ENCODE measurements at regions not wholly inside any gene's neighbourhood (a gene's known extent, or its start where the extent isn't known, plus 50 kb on each side); places are given as distances from the start of the nearest gene placed in this dataset.
A peak's percentile ranks its signal among the peaks of the same experiment; 100 is the strongest.
"Not testable (repeated sequence)": the region's sequence is repeated elsewhere in the genome, so short reads cannot be mapped to it uniquely, and the experiment has no call there.

DNA sequence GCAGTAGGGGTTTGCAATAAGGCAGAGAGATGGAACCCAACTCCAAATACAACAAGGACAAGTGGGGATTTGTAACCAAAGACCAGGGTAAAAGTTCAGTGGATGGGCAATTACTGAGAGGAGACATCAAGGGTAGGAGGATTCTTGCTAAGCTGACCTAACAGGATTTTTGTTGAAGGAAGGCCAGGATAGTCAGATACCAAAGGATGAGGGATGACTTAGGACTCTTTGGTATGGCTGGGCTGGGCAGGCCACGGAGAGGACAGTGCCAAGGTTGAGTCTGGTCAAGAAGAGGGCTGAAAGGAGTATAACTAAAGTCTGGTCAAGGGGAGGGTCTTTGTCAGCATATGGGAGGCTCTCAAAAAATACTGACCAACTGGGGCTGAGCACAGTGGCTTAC lies 85.3 kb upstream of the UBE2E2 start:
- no peaks in the 10 kb centered on the region for H3K27me3 ChIP-seq (ENCODE audit: control insufficient read depth, insufficient read depth, low read length)
- H3K4me1 ChIP-seq (ENCODE audit: control insufficient read depth, insufficient read depth, low read length): peaks cover 11% of the 10 kb centered on the region
- H3K36me3 ChIP-seq (ENCODE audit: control insufficient read depth, insufficient read depth, low read length): no peaks in the 10 kb centered on the region
- H3K4me3 ChIP-seq (ENCODE audit: low read length): no peak overlapping the region
- no peak overlapping the region for H3K27ac ChIP-seq (ENCODE audit: low read depth, low read length)
- H3K9ac ChIP-seq (ENCODE audit: low read length): no peak overlapping the region

DNA sequence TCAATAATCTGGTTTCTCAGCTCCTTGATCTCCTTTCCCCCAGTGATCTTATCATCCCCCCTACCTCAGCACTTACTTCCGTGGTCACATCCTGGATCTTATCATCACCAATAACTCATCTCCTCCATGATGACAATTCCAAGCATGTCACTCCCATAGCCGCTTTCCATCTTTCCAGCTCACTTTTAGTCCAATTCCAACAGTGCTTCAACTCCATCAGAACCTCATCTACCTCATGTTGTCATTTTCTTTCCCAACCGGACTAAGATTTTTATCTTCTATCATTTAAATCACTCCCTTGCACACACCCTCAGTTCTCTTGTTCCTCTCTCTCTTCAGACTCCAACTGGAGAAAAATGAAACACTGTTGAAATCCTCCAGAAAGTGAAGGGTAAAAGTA lies 75.9 kb upstream of the UBE2E2 start:
- H3K27me3 ChIP-seq (ENCODE audit: control insufficient read depth, insufficient read depth, low read length): no peaks in the 10 kb centered on the region
- no peak overlapping the region for H3K27ac ChIP-seq (ENCODE audit: low read depth, low read length)
- no peaks in the 10 kb centered on the region for H3K4me1 ChIP-seq (ENCODE audit: control insufficient read depth, insufficient read depth, low read length)
- no peak overlapping the region for H3K4me3 ChIP-seq (ENCODE audit: low read length)
- H3K36me3 ChIP-seq (ENCODE audit: control insufficient read depth, insufficient read depth, low read length): no peaks in the 10 kb centered on the region
- no peak overlapping the region for H3K9ac ChIP-seq (ENCODE audit: low read length)

DNA sequence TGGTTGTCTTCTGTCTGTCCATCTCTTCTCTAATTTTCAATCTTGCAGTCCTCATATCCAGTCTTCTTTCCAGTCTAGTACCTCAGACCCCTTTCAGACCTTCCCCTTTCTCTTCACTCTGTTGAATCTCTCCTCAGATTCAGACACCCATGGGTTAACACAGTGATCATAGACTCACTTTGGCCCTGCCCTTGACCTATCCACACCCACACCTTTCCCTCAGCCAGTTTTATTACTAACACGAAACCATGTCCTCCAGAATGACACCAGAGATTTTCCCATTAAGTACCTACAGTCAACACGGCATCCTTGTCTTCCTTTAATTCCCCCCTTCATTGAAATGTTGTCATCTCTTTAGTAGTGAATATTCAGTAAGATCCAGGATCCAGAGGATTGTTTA lies 74.5 kb upstream of the UBE2E2 start:
- no peak overlapping the region for H3K9ac ChIP-seq (ENCODE audit: low read length)
- H3K27me3 ChIP-seq (ENCODE audit: control insufficient read depth, insufficient read depth, low read length): no peaks in the 10 kb centered on the region
- no peak overlapping the region for H3K27ac ChIP-seq (ENCODE audit: low read depth, low read length)
- H3K4me1 ChIP-seq (ENCODE audit: control insufficient read depth, insufficient read depth, low read length): no peaks in the 10 kb centered on the region
- no peak overlapping the region for H3K4me3 ChIP-seq (ENCODE audit: low read length)
- no peaks in the 10 kb centered on the region for H3K36me3 ChIP-seq (ENCODE audit: control insufficient read depth, insufficient read depth, low read length)

DNA sequence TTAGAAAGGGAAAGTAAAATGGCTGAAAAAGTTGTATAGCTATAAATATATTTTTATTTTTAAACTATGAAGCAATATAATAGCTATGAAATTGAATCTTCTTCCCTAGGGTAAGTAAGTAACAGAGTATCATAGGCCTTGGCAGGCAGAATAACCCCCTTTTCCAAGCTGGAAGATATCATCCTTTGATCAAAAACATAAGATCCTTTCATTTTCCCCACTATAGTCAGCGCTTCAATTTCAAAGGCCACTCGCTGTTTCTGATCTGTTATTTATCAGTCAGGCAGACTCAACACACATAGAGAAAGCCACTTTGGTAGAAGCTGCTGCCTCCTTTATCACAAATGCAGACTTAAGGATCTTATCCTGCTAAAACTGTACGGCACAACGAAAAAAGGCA lies 74.0 kb upstream of the UBE2E2 start:
- Histone ChIP-seq H3K4me3 (ENCODE audit: low read length) (peak overlapping the region; percentile 2), H3K4me1 (ENCODE audit: control insufficient read depth, insufficient read depth, low read length) (no peaks in the 10 kb centered on the region), H3K27ac (ENCODE audit: low read depth, low read length) (no peak overlapping the region), H3K27me3 (ENCODE audit: control insufficient read depth, insufficient read depth, low read length) (no peaks in the 10 kb centered on the region), H3K36me3 (ENCODE audit: control insufficient read depth, insufficient read depth, low read length) (no peaks in the 10 kb centered on the region), H3K9ac (ENCODE audit: low read length) (no peak overlapping the region)

DNA sequence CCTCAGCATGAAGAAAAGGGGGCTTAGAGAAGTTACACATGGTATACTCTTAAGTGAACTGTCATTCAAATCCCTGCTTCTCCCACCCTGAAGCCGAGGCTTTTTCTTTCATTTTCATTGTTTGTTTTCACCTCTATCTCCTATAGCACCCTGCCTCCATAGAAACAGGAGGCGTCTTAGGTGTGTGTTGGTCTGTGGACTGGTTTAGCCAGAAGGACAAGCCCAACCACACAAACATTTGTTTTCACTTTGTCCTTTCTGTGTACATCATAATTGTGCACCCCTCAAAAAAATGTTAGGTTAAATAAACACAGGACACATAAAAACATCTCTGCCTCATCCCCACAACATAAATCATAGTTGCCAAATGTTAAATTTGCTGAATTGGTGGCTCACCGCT lies 73.3 kb upstream of the UBE2E2 start:
- peak overlapping the region; percentile 2 for H3K4me3 ChIP-seq (ENCODE audit: low read length)
- H3K27ac ChIP-seq (ENCODE audit: low read depth, low read length): no peak overlapping the region
- no peaks in the 10 kb centered on the region for H3K4me1 ChIP-seq (ENCODE audit: control insufficient read depth, insufficient read depth, low read length)
- H3K36me3 ChIP-seq (ENCODE audit: control insufficient read depth, insufficient read depth, low read length): no peaks in the 10 kb centered on the region
- H3K9ac ChIP-seq (ENCODE audit: low read length): no peak overlapping the region
- H3K27me3 ChIP-seq (ENCODE audit: control insufficient read depth, insufficient read depth, low read length): no peaks in the 10 kb centered on the region

DNA sequence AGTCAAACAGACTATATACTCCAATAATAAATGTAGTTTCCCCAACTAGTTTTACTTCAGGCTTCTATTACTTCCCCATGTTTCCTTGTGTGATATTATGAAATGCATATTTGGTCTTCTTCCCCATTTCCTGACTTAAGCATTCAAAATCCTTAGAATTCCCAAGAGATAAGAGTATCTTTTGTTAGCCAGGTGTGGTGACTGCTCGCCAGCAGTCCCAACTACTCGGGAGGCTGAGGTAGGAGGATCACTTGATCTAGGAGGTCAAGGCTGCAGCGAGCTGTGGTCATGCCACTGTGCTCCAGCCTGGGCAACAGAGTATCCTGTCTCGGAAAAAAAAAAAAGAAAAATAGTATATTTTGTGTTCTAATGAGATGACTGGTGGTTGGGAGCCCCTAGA lies 72.7 kb upstream of the UBE2E2 start:
- Histone ChIP-seq H3K4me3 (ENCODE audit: low read length) (no peak overlapping the region), H3K9ac (ENCODE audit: low read length) (no peak overlapping the region), H3K27me3 (ENCODE audit: control insufficient read depth, insufficient read depth, low read length) (no peaks in the 10 kb centered on the region), H3K36me3 (ENCODE audit: control insufficient read depth, insufficient read depth, low read length) (no peaks in the 10 kb centered on the region), H3K4me1 (ENCODE audit: control insufficient read depth, insufficient read depth, low read length) (no peaks in the 10 kb centered on the region), H3K27ac (ENCODE audit: low read depth, low read length) (no peak overlapping the region)

DNA sequence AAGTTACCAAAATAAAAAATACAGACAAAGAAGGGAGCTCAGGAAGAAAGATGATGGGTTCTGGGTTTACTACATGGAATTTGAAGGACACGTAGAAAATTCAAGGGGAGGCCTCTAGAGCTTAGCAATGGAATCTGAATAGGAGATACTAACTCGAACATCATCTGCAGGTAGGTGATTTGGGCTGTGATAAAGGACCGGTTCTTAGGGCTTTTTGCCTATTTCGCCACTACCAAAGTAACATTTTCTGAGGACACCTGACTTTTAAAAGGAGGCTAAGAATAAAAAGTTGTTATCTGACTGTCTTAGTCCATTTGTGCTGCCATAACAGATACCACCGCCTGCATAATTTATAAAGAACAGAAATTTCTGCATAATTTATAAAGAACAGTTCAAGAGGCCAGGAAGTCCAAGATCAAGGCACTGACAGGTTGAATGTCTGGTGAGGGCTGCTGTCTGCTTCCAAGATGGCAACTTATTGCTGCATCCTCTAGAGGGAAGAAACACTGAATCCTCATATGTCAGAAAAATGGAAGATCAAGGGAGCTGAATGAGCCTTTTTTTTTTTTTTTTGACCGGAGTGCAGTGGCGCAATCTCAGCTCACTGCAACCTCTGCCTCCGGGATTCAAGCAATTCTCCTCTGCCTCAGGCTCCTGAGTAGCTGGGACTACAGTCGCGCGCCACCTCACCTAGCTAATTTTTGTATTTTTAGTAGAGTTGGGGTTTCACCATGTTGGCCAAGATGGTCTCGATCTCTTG lies 67.9 kb upstream of the UBE2E2 start:
- no peak overlapping the region for H3K4me3 ChIP-seq (ENCODE audit: low read length)

DNA sequence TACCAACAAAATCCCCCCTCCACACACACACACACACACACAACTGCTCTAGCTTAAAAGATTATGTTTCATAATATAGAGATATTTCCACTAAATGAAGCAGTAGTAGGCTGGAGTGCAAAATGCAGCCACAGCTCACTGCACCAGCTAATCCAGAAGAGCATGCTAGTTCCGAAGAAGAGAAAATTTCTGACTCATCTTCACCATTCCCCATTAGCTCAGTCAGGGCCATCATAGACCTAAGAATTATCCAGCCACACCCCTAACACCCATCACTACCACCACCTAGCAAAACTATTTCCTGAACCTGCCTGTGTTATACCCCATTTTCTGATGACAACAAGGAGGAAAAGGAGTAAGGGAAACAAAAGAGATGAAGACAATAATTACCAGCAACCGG lies 67.1 kb upstream of the UBE2E2 start:
- Histone ChIP-seq H3K27ac (ENCODE audit: low read depth, low read length) (no peak overlapping the region), H3K4me1 (ENCODE audit: control insufficient read depth, insufficient read depth, low read length) (no peaks in the 10 kb centered on the region), H3K4me3 (ENCODE audit: low read length) (no peak overlapping the region), H3K27me3 (ENCODE audit: control insufficient read depth, insufficient read depth, low read length) (no peaks in the 10 kb centered on the region), H3K9ac (ENCODE audit: low read length) (no peak overlapping the region), H3K36me3 (ENCODE audit: control insufficient read depth, insufficient read depth, low read length) (no peaks in the 10 kb centered on the region)

More for the DNA sequence above, 67.9 kb upstream of the UBE2E2 start:
- no peaks in the 10 kb centered on the region for H3K4me1 ChIP-seq (ENCODE audit: control insufficient read depth, insufficient read depth, low read length)
- no peaks in the 10 kb centered on the region for H3K36me3 ChIP-seq (ENCODE audit: control insufficient read depth, insufficient read depth, low read length)
- no peak overlapping the region for H3K9ac ChIP-seq (ENCODE audit: low read length)
- no peaks in the 10 kb centered on the region for H3K27me3 ChIP-seq (ENCODE audit: control insufficient read depth, insufficient read depth, low read length)
- no peak overlapping the region for H3K27ac ChIP-seq (ENCODE audit: low read depth, low read length)

DNA sequence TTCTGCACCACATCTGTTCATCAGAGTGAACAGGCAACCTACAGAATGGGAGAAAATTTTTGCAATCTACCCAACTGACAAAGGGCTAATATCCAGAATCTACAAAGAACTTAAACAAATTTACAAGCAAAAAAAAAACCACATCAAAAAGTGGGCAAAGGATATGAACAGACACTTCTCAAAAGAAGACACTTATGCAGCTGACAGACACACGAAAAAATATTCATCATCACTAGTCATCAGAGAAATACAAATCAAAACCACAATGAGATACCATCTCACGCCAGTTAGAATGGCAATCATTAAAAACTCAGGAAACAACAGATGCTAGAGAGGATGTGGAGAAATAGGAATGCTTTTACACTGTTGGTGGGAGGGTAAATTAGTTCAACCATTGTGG lies 59.1 kb upstream of the UBE2E2 start:
- H3K4me3 ChIP-seq (ENCODE audit: low read length); H3K27me3 ChIP-seq (ENCODE audit: control insufficient read depth, insufficient read depth, low read length); H3K9ac ChIP-seq (ENCODE audit: low read length); H3K4me1 ChIP-seq (ENCODE audit: control insufficient read depth, insufficient read depth, low read length); H3K27ac ChIP-seq (ENCODE audit: low read depth, low read length); H3K36me3 ChIP-seq (ENCODE audit: control insufficient read depth, insufficient read depth, low read length): not testable (repeated sequence)

DNA sequence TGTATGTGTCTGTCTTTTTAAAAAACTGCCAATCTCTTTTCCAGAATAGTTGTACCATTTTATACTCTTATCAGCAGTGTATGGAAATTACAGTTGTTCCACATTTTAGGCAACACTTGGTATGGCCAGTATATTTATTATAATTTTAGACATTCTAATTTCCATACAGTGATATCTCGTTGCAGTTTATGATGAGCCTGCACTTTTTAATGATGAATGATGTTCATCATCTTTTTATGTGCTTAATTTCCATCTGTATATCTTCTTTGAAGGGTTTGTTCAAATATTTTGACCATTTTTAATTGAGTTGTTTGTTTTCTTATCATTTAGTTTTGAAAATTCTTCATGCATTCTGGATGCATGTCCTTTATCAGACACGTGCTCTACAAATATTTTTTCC lies 57.0 kb upstream of the UBE2E2 start:
- Histone ChIP-seq H3K4me3 (ENCODE audit: low read length) (no peak overlapping the region), H3K9ac (ENCODE audit: low read length) (no peak overlapping the region), H3K36me3 (ENCODE audit: control insufficient read depth, insufficient read depth, low read length) (no peaks in the 10 kb centered on the region), H3K27ac (ENCODE audit: low read depth, low read length) (no peak overlapping the region), H3K4me1 (ENCODE audit: control insufficient read depth, insufficient read depth, low read length) (no peaks in the 10 kb centered on the region), H3K27me3 (ENCODE audit: control insufficient read depth, insufficient read depth, low read length) (no peaks in the 10 kb centered on the region)

DNA sequence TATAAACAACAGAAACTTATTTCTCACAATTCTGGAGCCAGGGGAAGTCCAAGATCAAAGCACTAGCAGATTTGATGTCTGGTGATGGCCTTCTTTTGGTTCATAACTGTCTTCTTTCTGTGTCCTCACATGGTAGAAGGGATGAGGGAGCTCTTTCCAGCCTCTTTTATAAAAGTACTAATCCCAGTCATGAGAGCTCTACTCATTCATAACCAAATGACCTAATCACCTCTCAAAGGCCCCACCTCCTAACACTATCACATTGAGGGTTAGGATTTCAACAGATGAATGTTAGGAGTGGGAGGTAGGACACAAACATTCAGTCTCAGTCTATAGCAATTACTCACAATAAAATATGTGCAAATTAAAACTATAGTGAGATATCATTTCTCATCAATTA lies 50.1 kb upstream of the UBE2E2 start:
- no peaks in the 10 kb centered on the region for H3K36me3 ChIP-seq (ENCODE audit: control insufficient read depth, insufficient read depth, low read length)
- H3K27me3 ChIP-seq (ENCODE audit: control insufficient read depth, insufficient read depth, low read length): no peaks in the 10 kb centered on the region
- H3K4me3 ChIP-seq (ENCODE audit: low read length): no peak overlapping the region
- H3K27ac ChIP-seq (ENCODE audit: low read depth, low read length): no peak overlapping the region
- H3K4me1 ChIP-seq (ENCODE audit: control insufficient read depth, insufficient read depth, low read length): no peaks in the 10 kb centered on the region
- H3K9ac ChIP-seq (ENCODE audit: low read length): no peak overlapping the region
